ENCODE measurements at regions not wholly inside any gene's neighbourhood (a gene's known extent, or its start where the extent isn't known, plus 50 kb on each side); places are given as distances from the start of the nearest gene placed in this dataset.

GRCh38 chr3:194030372-194030771 lies 105.6 kb upstream of the HES1 start:
- no peak for DNase-seq (ENCODE audit: low spot score)
- TF ChIP-seq, protein P1, sequence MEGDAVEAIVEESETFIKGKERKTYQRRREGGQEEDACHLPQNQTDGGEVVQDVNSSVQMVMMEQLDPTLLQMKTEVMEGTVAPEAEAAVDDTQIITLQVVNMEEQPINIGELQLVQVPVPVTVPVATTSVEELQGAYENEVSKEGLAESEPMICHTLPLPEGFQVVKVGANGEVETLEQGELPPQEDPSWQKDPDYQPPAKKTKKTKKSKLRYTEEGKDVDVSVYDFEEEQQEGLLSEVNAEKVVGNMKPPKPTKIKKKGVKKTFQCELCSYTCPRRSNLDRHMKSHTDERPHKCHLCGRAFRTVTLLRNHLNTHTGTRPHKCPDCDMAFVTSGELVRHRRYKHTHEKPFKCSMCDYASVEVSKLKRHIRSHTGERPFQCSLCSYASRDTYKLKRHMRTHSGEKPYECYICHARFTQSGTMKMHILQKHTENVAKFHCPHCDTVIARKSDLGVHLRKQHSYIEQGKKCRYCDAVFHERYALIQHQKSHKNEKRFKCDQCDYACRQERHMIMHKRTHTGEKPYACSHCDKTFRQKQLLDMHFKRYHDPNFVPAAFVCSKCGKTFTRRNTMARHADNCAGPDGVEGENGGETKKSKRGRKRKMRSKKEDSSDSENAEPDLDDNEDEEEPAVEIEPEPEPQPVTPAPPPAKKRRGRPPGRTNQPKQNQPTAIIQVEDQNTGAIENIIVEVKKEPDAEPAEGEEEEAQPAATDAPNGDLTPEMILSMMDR (IDR thresholded peaks at IDR 0.05; ENCODE audit: unreplicated experiment) = no peak
- H3K9me3 Mint-ChIP-seq (ENCODE audit: unreplicated experiment) = no peaks in the 10 kb centered on the region

DNA sequence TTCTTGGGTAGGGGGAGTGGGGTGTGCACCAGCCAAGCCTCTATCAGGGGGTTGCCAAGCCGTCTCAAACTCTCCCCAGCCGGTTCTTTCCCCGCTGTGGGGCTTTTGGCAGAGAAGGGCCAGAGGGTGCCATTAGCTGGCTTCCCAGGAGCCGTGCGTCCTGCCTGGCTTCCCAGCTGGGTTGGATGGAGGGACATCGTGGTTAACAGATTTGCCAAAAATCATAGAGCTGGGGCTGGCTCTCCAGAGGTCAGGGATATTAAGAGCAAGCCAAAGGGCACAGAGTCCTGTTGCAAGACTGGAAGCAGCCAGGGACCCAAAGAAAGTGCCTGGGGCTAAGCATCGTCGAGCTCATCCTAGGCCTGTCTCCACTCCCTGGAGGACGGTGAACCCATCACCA lies 104.6 kb upstream of the HES1 start:
- Mint-ChIP-seq H3K4me1 (ENCODE audit: unreplicated experiment) (peaks cover 31% of the 10 kb centered on the region), H3K27ac (ENCODE audit: unreplicated experiment) (no peak overlapping the region), H3K27me3 (ENCODE audit: unreplicated experiment) (peaks cover 8% of the 10 kb centered on the region), H3K9me3 (ENCODE audit: unreplicated experiment) (no peaks in the 10 kb centered on the region), H3K4me3 (ENCODE audit: unreplicated experiment) (no peak overlapping the region), H3K36me3 (ENCODE audit: low read depth, unreplicated experiment) (peaks cover 3% of the 10 kb centered on the region)
- DNase-seq (ENCODE audit: low spot score) = no peak
- TF ChIP-seq, protein P1 (IDR thresholded peaks at IDR 0.05; ENCODE audit: unreplicated experiment) = no peak

More at GRCh38 chr3:194030372-194030771, 105.6 kb upstream of the HES1 start:
- Mint-ChIP-seq H3K27me3 (ENCODE audit: unreplicated experiment) (peaks cover 8% of the 10 kb centered on the region), H3K36me3 (ENCODE audit: low read depth, unreplicated experiment) (peaks cover 3% of the 10 kb centered on the region), H3K4me3 (ENCODE audit: unreplicated experiment) (no peak overlapping the region), H3K4me1 (ENCODE audit: unreplicated experiment) (peaks cover 26% of the 10 kb centered on the region), H3K27ac (ENCODE audit: unreplicated experiment) (no peak overlapping the region)

DNA sequence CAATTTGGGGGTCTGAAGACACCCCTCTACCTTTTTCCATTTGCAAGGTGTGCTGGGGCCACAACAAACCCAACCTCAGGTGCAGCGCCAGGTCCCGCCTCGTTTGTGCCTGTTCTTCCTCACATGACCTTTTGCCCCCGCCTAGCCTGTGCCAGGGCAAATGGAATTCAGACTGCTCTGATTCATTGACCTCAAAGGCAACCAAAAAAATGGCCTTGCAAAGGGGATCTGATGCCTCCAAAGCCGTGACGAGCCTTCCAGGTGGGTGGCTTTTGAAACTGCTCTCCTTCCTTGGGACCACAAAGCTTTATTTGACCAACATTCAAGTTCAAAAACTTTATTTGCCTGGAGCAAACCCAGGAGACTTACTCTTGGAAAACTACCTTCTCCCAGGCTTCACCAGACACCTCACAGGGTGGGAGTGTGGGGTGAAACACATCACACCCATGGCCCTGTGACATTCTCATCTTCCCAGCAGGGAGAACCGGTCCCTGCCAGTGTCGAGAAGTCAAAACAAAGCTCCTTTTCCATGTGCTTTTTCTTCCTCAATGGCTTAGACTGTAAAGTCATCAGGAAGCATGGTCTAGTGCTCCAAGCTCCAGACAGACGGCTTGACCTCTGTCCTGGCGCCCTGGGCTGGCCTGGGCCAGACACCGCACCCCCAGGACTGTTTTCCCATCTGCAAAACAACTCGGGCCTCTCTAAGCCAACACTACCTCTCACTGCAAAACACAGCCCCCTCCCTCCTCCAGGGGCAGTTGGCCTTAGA lies 103.9 kb upstream of the HES1 start:
- no peak overlapping the region for H3K4me3 Mint-ChIP-seq (ENCODE audit: unreplicated experiment)
- H3K36me3 Mint-ChIP-seq (ENCODE audit: low read depth, unreplicated experiment) = peaks cover 3% of the 10 kb centered on the region
- H3K27ac Mint-ChIP-seq (ENCODE audit: unreplicated experiment) = no peak overlapping the region
- H3K27me3 Mint-ChIP-seq (ENCODE audit: unreplicated experiment) = peaks cover 11% of the 10 kb centered on the region
- TF ChIP-seq, protein P1 (IDR thresholded peaks at IDR 0.05; ENCODE audit: unreplicated experiment) = no peak
- peaks cover 34% of the 10 kb centered on the region for H3K4me1 Mint-ChIP-seq (ENCODE audit: unreplicated experiment)
- DNase-seq (ENCODE audit: low spot score) = no peak
- H3K9me3 Mint-ChIP-seq (ENCODE audit: unreplicated experiment) = no peaks in the 10 kb centered on the region

GRCh38 chr3:194032828-194033435 lies 103.0 kb upstream of the HES1 start:
- Mint-ChIP-seq H3K9me3 (ENCODE audit: unreplicated experiment) (no peaks in the 10 kb centered on the region), H3K27me3 (ENCODE audit: unreplicated experiment) (peaks cover 11% of the 10 kb centered on the region)

More at GRCh38 chr3:194032828-194033435, 103.0 kb upstream of the HES1 start:
- H3K4me1 Mint-ChIP-seq (ENCODE audit: unreplicated experiment) = peaks cover 34% of the 10 kb centered on the region
- H3K4me3 Mint-ChIP-seq (ENCODE audit: unreplicated experiment) = no peak overlapping the region
- peak; percentile 9 for DNase-seq (ENCODE audit: low spot score)
- peaks cover 3% of the 10 kb centered on the region for H3K36me3 Mint-ChIP-seq (ENCODE audit: low read depth, unreplicated experiment)
- TF ChIP-seq, protein P1 (IDR thresholded peaks at IDR 0.05; ENCODE audit: unreplicated experiment) = no peak
- H3K27ac Mint-ChIP-seq (ENCODE audit: unreplicated experiment) = no peak overlapping the region

Data from endothelial cell (in vitro differentiated cells).